GM20431 (cell line): ENCODE measurements at regions not wholly inside any gene's neighbourhood (a gene's known extent, or its start where the extent isn't known, plus 50 kb on each side); places are given as distances from the start of the nearest gene placed in this dataset.
"Not testable (repeated sequence)": the region's sequence is repeated elsewhere in the genome, so short reads cannot be mapped to it uniquely, and the experiment has no call there.

Source experiments
- in situ Hi-C: fragments of 300-500 bp; cut with MseI, MboI; formaldehyde crosslinking; loops from one replicate; pipeline ENCODE4 v1.15.0; 2020; ENCODE audit warnings: low sequenced_read_pairs; ENCODE audit not compliant: unreplicated experiment

GRCh38 chr14:87644689-87645088 lies 348.3 kb downstream of the GALC start:
- in situ Hi-C loops, result no loop called here

GRCh38 chr14:87643005-87643404 lies 350.0 kb downstream of the GALC start:
- in situ Hi-C loops, result no loop called here

GRCh38 chr14:87640553-87640952 lies 352.4 kb downstream of the GALC start:
- in situ Hi-C loops, result no loop called here

- in situ Hi-C loops, result no loop called here
Measured at GRCh38 chr14:87638196-87638595, 354.8 kb downstream of the GALC start.

GRCh38 chr14:87635442-87635841 lies 357.5 kb downstream of the GALC start:
- in situ Hi-C loops, result no loop called here

GRCh38 chr14:87632796-87633195 lies 360.2 kb downstream of the GALC start:
- in situ Hi-C loops, result no loop called here

GRCh38 chr14:87630846-87631245 lies 362.1 kb downstream of the GALC start:
- in situ Hi-C loops, result no loop called here

GRCh38 chr14:87629788-87630187 lies 363.2 kb downstream of the GALC start:
- in situ Hi-C loops, result no loop called here

- in situ Hi-C loops, result no loop called here
Measured at GRCh38 chr14:87628780-87629179, 364.2 kb downstream of the GALC start.

GRCh38 chr14:87628129-87628528 lies 364.9 kb downstream of the GALC start:
- in situ Hi-C loops, result no loop called here

- in situ Hi-C loops, result no loop called here
Measured at GRCh38 chr14:87626266-87626665, 366.7 kb downstream of the GALC start.

- in situ Hi-C loops, result no loop called here
Measured at GRCh38 chr14:87623616-87624015, 369.4 kb downstream of the GALC start.

- in situ Hi-C loops, result no loop called here
Measured at GRCh38 chr14:87617079-87617478, 375.9 kb downstream of the GALC start.

GRCh38 chr14:87615822-87616679 lies 376.9 kb downstream of the GALC start:
- in situ Hi-C loops, result no loop called here

- in situ Hi-C loops, result no loop called here
Measured at GRCh38 chr14:87615047-87615446, 377.9 kb downstream of the GALC start.

- in situ Hi-C loops, result no loop called here
Measured at GRCh38 chr14:87613881-87614280, 379.1 kb downstream of the GALC start.

- in situ Hi-C loops, result not testable (repeated sequence)
Measured at GRCh38 chr14:87607056-87607455, 385.9 kb downstream of the GALC start.

GRCh38 chr14:87601036-87601435 lies 391.9 kb downstream of the GALC start:
- in situ Hi-C loops, result no loop called here

- in situ Hi-C loops, result no loop called here
Measured at GRCh38 chr14:87600240-87600639, 392.7 kb downstream of the GALC start.

GRCh38 chr14:87581298-87581697 lies 411.7 kb downstream of the GALC start:
- in situ Hi-C loops, result no loop called here

- in situ Hi-C loops, result no loop called here
Measured at GRCh38 chr14:87579036-87579435, 413.9 kb downstream of the GALC start.

GRCh38 chr14:87575378-87575777 lies 417.6 kb downstream of the GALC start:
- in situ Hi-C loops, result no loop called here
